HL-60 (cell line): ENCODE measurements at regions not wholly inside any gene's neighbourhood (a gene's known extent, or its start where the extent isn't known, plus 50 kb on each side); places are given as distances from the start of the nearest gene placed in this dataset.

Source experiments
- DNase-seq, 2 experiments: peaks; one replicate each; pipeline ENCODE4 v3.0.0-alpha.2; 2010 to 2020; ENCODE audit warnings: low read depth in 1 of 2, low spot score in 1 of 2
- H3K27ac ChIP-seq: fragments of 250-450 bp; sonication (Bioruptor Pico); replicated peaks from 2 replicates; pipeline ENCODE4 v1.5.1; 2020; ENCODE audit warnings: mild to moderate bottlenecking, moderate library complexity
- H3K27me3 ChIP-seq: fragments of 250-450 bp; sonication (Bioruptor Pico); 2 replicates; pipeline ENCODE4 v1.5.1; 2021; ENCODE audit warnings: mild to moderate bottlenecking, moderate library complexity; ENCODE audit not compliant: insufficient read depth, poor library complexity, severe bottlenecking
- H3K4me3 ChIP-seq: replicated peaks from 2 replicates; pipeline ENCODE4 v1.5.1; 2011; ENCODE audit warnings: mild to moderate bottlenecking, control low read depth, low read length; ENCODE audit not compliant: insufficient read depth
- GABPA ChIP-seq: IDR thresholded peaks from 2 replicates; pipeline ENCODE4 v1.6.1; 2012; ENCODE audit warnings: low read depth
- POLR2AphosphoS5 ChIP-seq: IDR thresholded peaks from 2 replicates; pipeline ENCODE4 v1.6.1; 2012; ENCODE audit warnings: low read depth
- SPI1 ChIP-seq: IDR thresholded peaks from 2 replicates; pipeline ENCODE4 v1.6.1; 2012; ENCODE audit warnings: low read depth, mild to moderate bottlenecking, borderline replicate concordance
- TF ChIP-seq, protein P1 (sequence below): IDR thresholded peaks from one replicate; pipeline ENCODE4 v1.5.1; 2011; ENCODE audit warnings: low read length, control low read depth, inconsistent platforms; ENCODE audit not compliant: insufficient read depth
- TF ChIP-seq, protein P2 (sequence below): IDR thresholded peaks from 2 replicates; pipeline ENCODE4 v1.6.1; 2012; ENCODE audit warnings: low read depth; ENCODE audit not compliant: insufficient replicate concordance

DNA sequence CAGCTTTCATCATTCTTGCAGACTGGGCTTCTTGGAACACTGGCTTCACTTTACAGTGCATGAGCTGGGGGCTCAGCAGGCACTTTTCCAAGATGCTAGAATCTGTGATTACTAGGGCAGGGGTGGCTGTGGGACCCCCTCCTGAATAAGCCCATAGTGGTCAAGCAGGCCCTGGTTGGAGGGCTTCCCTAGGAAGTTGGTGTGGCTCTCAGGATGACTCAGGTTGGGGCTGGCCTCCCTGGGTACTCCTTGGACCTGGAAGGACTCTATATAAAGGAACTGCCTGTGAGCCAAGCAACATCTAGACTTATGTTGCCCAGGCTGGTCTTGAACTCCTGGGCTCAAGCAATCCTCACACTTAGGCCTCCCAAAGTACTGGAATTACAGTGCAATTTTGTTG, 88.3 kb upstream of the HELT start:
- H3K4me3 ChIP-seq: no peak overlapping the region
- TF ChIP-seq, protein P1, sequence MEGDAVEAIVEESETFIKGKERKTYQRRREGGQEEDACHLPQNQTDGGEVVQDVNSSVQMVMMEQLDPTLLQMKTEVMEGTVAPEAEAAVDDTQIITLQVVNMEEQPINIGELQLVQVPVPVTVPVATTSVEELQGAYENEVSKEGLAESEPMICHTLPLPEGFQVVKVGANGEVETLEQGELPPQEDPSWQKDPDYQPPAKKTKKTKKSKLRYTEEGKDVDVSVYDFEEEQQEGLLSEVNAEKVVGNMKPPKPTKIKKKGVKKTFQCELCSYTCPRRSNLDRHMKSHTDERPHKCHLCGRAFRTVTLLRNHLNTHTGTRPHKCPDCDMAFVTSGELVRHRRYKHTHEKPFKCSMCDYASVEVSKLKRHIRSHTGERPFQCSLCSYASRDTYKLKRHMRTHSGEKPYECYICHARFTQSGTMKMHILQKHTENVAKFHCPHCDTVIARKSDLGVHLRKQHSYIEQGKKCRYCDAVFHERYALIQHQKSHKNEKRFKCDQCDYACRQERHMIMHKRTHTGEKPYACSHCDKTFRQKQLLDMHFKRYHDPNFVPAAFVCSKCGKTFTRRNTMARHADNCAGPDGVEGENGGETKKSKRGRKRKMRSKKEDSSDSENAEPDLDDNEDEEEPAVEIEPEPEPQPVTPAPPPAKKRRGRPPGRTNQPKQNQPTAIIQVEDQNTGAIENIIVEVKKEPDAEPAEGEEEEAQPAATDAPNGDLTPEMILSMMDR: no peak
- TF ChIP-seq SPI1 (no peak), POLR2AphosphoS5 (no peak), GABPA (no peak)
- TF ChIP-seq, protein P2, sequence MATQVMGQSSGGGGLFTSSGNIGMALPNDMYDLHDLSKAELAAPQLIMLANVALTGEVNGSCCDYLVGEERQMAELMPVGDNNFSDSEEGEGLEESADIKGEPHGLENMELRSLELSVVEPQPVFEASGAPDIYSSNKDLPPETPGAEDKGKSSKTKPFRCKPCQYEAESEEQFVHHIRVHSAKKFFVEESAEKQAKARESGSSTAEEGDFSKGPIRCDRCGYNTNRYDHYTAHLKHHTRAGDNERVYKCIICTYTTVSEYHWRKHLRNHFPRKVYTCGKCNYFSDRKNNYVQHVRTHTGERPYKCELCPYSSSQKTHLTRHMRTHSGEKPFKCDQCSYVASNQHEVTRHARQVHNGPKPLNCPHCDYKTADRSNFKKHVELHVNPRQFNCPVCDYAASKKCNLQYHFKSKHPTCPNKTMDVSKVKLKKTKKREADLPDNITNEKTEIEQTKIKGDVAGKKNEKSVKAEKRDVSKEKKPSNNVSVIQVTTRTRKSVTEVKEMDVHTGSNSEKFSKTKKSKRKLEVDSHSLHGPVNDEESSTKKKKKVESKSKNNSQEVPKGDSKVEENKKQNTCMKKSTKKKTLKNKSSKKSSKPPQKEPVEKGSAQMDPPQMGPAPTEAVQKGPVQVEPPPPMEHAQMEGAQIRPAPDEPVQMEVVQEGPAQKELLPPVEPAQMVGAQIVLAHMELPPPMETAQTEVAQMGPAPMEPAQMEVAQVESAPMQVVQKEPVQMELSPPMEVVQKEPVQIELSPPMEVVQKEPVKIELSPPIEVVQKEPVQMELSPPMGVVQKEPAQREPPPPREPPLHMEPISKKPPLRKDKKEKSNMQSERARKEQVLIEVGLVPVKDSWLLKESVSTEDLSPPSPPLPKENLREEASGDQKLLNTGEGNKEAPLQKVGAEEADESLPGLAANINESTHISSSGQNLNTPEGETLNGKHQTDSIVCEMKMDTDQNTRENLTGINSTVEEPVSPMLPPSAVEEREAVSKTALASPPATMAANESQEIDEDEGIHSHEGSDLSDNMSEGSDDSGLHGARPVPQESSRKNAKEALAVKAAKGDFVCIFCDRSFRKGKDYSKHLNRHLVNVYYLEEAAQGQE: no peak
- no peak for DNase-seq
- H3K27ac ChIP-seq: no peak overlapping the region
- H3K27me3 ChIP-seq: no peaks in the 10 kb centered on the region

DNA sequence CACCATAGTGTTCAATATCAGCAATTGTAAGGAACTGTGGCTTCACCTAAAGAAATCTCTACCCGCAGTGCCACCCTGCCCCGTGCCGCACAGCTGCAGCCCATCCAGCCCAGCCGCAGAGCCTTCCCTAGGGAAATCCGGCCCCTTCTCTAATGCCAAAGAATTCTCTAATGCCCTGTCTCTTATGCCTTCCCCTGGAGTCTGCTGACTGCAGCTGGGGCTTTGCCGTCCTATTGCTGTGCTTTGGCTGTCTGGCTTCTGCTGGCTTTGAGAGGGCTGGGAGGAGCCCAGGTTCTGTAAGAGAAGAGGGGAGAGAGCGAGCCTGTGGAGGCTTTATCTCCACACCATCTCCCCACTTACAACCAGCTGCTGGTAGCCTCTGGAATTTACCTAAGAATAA, 85.9 kb upstream of the HELT start:
- no peak for DNase-seq
- TF ChIP-seq GABPA (no peak), SPI1 (no peak), POLR2AphosphoS5 (no peak)
- TF ChIP-seq, protein P2: no peak
- TF ChIP-seq, protein P1: no peak
- no peaks in the 10 kb centered on the region for H3K27me3 ChIP-seq
- H3K27ac ChIP-seq: no peak overlapping the region
- H3K4me3 ChIP-seq: no peak overlapping the region

DNA sequence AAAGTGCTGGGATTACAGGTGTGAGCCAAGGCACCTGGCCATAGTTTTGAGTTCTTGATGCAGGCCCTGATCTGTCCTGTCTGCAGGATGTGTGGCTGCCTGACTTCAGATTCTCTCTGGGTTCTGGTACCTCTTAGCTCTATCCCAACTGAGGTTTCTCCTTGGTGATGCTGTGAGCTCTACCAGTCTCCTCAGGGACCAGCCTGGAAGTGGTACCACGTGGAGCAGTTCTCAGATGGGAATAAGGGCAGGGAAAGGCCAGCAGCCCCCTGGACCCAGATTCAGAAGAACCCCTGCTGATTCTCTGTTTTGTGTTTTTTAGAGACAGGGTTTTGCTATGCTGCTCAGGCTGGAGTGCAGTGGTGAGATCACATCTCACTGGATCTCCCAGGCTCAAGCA, 85.0 kb upstream of the HELT start:
- no peak for DNase-seq
- no peak overlapping the region for H3K4me3 ChIP-seq
- H3K27ac ChIP-seq: no peak overlapping the region
- H3K27me3 ChIP-seq: no peaks in the 10 kb centered on the region
- TF ChIP-seq, protein P1: no peak
- TF ChIP-seq, protein P2: no peak
- TF ChIP-seq GABPA (no peak), SPI1 (no peak), POLR2AphosphoS5 (no peak)
